Smooth muscle cell (in vitro differentiated cells): ENCODE measurements at regions not wholly inside any gene's neighbourhood (a gene's known extent, or its start where the extent isn't known, plus 50 kb on each side); places are given as distances from the start of the nearest gene placed in this dataset.

ENCODE experiments used
- DNase-seq: peaks from one replicate; lab custom pipeline; 2025; ENCODE audit not compliant: unreplicated experiment; lab: John Stamatoyannopoulos, UW
- H2AFZ ChIP-seq: fragments of 200-600 bp; sonication (generic); 2 replicates; pipeline ENCODE4 v1.6.0; 2016; ENCODE audit warnings: antibody characterized with exemption, low read depth, mild to moderate bottlenecking
- H3F3A ChIP-seq: fragments of 200-600 bp; sonication (generic); 2 replicates; pipeline ENCODE4 v1.6.0; 2017; ENCODE audit warnings: antibody characterized with exemption, low read depth
- H3K27ac ChIP-seq: fragments of 200-600 bp; sonication (generic); 2 replicates; pipeline ENCODE4 v1.5.1; 2016; ENCODE audit warnings: low read depth, mild to moderate bottlenecking
- H3K27me3 ChIP-seq: fragments of 200-600 bp; sonication (generic); 2 replicates; pipeline ENCODE4 v1.6.1; 2016; ENCODE audit warnings: low read depth, mild to moderate bottlenecking
- H3K36me3 ChIP-seq: fragments of 200-600 bp; sonication (generic); 2 replicates; pipeline ENCODE4 v1.5.1; 2016; ENCODE audit warnings: low read depth
- H3K4me1 ChIP-seq: fragments of 200-600 bp; sonication (generic); 2 replicates; pipeline ENCODE4 v1.5.1; 2016; ENCODE audit warnings: low read depth
- H3K4me2 ChIP-seq: fragments of 200-600 bp; sonication (generic); 2 replicates; pipeline ENCODE4 v1.6.0; 2016; ENCODE audit warnings: mild to moderate bottlenecking
- H3K4me3 ChIP-seq: fragments of 200-600 bp; sonication (generic); 2 replicates; pipeline ENCODE4 v1.5.1; 2016; ENCODE audit warnings: mild to moderate bottlenecking
- H3K79me2 ChIP-seq: fragments of 200-600 bp; sonication (generic); 2 replicates; pipeline ENCODE4 v1.6.0; 2016; ENCODE audit warnings: low read depth, mild to moderate bottlenecking
- H3K9ac ChIP-seq: fragments of 200-600 bp; sonication (generic); 2 replicates; pipeline ENCODE4 v1.6.0; 2016; ENCODE audit warnings: low read depth
- H3K9me3 ChIP-seq: fragments of 200-600 bp; sonication (generic); replicated peaks from 2 replicates; pipeline ENCODE4 v1.5.1; 2016; ENCODE audit warnings: low read depth
- H4K20me1 ChIP-seq: fragments of 200-600 bp; sonication (generic); 2 replicates; pipeline ENCODE4 v1.6.0; 2016; ENCODE audit warnings: low read depth
- CTCF ChIP-seq: fragments of 200-600 bp; sonication (generic); IDR thresholded peaks from 2 replicates; pipeline ENCODE4 v1.5.1; 2017; ENCODE audit warnings: borderline replicate concordance, mild to moderate bottlenecking, antibody characterized with exemption; ENCODE audit not compliant: insufficient read depth, poor library complexity, severe bottlenecking
- WGBS: methylation state at CpG from one replicate; pipeline ENCODE4 v1.1.7; 2016; ENCODE audit warnings: low lambda C conversion rate; 5-methylcytosine and 5-hydroxymethylcytosine counted together

- Histone ChIP-seq H3K27me3 (peaks cover 35% of the 10 kb centered on the region), H3K4me3 (no peak overlapping the region), H3K9ac (no peak overlapping the region), H3F3A (no peaks in the 10 kb centered on the region), H3K27ac (no peak overlapping the region), H3K9me3 (no peaks in the 10 kb centered on the region), H2AFZ (no peak overlapping the region), H3K4me1 (peaks cover 12% of the 10 kb centered on the region), H3K79me2 (no peaks in the 10 kb centered on the region), H4K20me1 (no peaks in the 10 kb centered on the region), H3K36me3 (no peaks in the 10 kb centered on the region), H3K4me2 (no peak overlapping the region)
- TF ChIP-seq CTCF: no peak
- 93% methylated on average over 2 of the region's 2 CpGs for WGBS
- DNase-seq: no peak
Measured at GRCh38 chr16:54579106-54579728, 292.6 kb upstream of the IRX3 start.

- Histone ChIP-seq H3K4me2 (no peak overlapping the region), H4K20me1 (no peaks in the 10 kb centered on the region), H3F3A (no peaks in the 10 kb centered on the region), H2AFZ (no peak overlapping the region), H3K4me1 (peaks cover 12% of the 10 kb centered on the region), H3K9ac (no peak overlapping the region), H3K27ac (no peak overlapping the region), H3K27me3 (peaks cover 35% of the 10 kb centered on the region), H3K79me2 (no peaks in the 10 kb centered on the region), H3K36me3 (no peaks in the 10 kb centered on the region), H3K9me3 (no peaks in the 10 kb centered on the region), H3K4me3 (no peak overlapping the region)
- WGBS: 53% methylated on average over 15 of the region's 15 CpGs
- TF ChIP-seq CTCF: no peak
- no peak for DNase-seq
Measured at GRCh38 chr16:54577651-54578128, 291.1 kb upstream of the IRX3 start.

DNA sequence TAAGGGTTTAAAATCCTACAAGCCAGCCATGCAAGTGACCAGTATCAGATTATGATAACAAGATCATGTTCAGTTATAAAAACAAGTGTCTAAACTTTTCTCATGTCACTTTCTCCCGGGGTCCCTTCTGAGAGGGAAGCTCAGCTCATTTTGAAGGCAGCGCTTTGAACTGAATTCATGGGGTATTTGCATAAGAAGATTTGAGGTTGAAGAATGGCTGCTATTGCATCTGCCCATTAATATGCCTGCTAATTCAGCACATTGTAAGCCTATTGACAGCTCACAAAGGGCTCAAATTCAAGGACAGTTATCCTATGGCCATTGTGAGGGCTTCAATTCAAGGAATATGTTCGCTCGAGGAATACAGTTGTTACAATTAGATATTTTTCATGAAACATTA lies 290.2 kb upstream of the IRX3 start:
- WGBS: 76% methylated on average over 4 of the region's 4 CpGs
- no peak overlapping the region for H3K9ac ChIP-seq
- peaks cover 35% of the 10 kb centered on the region for H3K27me3 ChIP-seq
- H3K79me2 ChIP-seq: no peaks in the 10 kb centered on the region
- H3K4me1 ChIP-seq: peaks cover 12% of the 10 kb centered on the region
- H3K36me3 ChIP-seq: no peaks in the 10 kb centered on the region
- H2AFZ ChIP-seq: no peak overlapping the region
- no peak overlapping the region for H3K4me2 ChIP-seq
- H4K20me1 ChIP-seq: no peaks in the 10 kb centered on the region
- no peaks in the 10 kb centered on the region for H3K9me3 ChIP-seq
- H3K27ac ChIP-seq: no peak overlapping the region
- TF ChIP-seq CTCF: no peak
- no peaks in the 10 kb centered on the region for H3F3A ChIP-seq
- no peak overlapping the region for H3K4me3 ChIP-seq
- DNase-seq: no peak
